MM.1S (cell line): ENCODE measurements at regions not wholly inside any gene's neighbourhood (a gene's known extent, or its start where the extent isn't known, plus 50 kb on each side); places are given as distances from the start of the nearest gene placed in this dataset.

Experiments used
- EZH2 ChIP-seq: fragments of 300-600 bp; sonication (generic); optimal IDR thresholded peaks from 2 replicates; pipeline ENCODE3; 2017; ENCODE audit warnings: low read depth, mild to moderate bottlenecking, antibody characterized with exemption, low read length, mixed read lengths
- EZH2phosphoT487 ChIP-seq: fragments of 300-600 bp; sonication (generic); IDR thresholded peaks from 2 replicates; pipeline ENCODE4 v1.6.1; 2018; ENCODE audit warnings: antibody characterized with exemption, low read length
- TF ChIP-seq, protein P1 (sequence below): fragments of 300-600 bp; sonication (generic); IDR thresholded peaks from 2 replicates; pipeline ENCODE4 v1.5.1; 2016; ENCODE audit warnings: antibody characterized with exemption, low read length, mixed read lengths

DNA sequence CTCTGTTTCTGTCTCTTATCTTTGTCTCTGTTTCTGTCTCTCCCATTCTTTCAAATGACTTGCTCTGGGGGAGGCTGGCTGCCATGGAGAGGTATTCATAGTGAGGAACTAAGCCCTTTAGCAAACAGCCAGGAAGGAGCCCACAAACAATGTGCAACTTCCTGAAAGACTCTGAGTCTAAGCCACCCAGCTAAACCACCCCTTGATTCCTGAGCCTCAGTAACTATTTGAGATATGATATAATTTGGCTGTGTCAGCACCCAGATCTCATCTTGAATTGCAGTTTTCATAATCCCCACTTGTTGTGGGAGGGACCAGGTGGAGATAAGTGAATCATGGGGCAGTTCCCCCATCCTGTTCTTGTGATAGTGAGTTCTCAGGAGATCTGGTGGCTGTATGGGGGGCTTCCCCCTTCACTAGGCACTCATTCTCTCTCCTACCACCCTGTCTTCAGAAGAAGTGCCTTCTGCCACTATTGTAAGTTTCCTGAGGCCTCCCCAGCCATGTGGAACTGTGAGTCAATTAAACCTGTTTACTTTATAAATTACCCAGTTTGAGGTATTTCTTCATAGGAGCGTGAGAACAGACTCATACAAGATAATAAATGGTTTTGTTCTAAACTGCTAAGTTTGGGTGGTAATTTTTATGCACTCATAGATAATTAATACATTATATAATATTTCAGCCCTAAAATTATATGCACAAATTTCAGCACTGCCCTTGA lies 121.2 kb upstream of the FOXP2 start:
- TF ChIP-seq, protein P1, sequence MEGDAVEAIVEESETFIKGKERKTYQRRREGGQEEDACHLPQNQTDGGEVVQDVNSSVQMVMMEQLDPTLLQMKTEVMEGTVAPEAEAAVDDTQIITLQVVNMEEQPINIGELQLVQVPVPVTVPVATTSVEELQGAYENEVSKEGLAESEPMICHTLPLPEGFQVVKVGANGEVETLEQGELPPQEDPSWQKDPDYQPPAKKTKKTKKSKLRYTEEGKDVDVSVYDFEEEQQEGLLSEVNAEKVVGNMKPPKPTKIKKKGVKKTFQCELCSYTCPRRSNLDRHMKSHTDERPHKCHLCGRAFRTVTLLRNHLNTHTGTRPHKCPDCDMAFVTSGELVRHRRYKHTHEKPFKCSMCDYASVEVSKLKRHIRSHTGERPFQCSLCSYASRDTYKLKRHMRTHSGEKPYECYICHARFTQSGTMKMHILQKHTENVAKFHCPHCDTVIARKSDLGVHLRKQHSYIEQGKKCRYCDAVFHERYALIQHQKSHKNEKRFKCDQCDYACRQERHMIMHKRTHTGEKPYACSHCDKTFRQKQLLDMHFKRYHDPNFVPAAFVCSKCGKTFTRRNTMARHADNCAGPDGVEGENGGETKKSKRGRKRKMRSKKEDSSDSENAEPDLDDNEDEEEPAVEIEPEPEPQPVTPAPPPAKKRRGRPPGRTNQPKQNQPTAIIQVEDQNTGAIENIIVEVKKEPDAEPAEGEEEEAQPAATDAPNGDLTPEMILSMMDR = no peak
- TF ChIP-seq EZH2 (no peak), EZH2phosphoT487 (no peak)
